ENCODE measurements at regions not wholly inside any gene's neighbourhood (a gene's known extent, or its start where the extent isn't known, plus 50 kb on each side); places are given as distances from the start of the nearest gene placed in this dataset.

DNA sequence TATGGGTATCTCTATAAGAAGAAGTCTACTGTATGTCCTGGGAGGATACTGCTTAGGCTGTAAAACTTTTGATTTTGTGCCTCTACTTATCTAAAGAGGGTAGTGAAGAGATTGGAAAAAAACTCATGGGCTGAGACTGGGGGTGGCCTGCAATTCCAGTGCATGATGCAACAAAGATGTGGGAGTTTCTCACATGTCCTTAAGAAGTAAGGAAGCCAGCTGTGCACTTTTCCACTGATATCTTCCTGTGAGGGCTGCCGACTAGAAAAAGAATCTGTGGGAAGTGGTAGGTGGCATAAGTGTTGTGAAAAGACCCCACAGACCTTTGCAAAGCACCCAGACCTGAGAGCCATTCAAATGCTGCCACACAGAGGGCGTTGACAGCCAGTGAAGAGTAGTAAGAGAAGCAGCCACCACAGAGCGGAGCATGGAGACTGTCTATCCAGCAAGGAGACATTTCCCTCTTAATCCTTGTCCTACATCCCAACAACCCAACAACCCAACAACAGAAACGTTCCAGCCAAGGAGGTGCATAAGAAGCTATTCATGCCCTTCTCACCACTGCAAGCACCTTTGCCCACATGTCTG lies 65.1 kb downstream of the PFDN4 start:
- no peak overlapping the region for H3K4me3 Mint-ChIP-seq
- no peaks in the 10 kb centered on the region for H3K27me3 Mint-ChIP-seq (ENCODE audit: insufficient read depth)
- no peak overlapping the region for H3K27ac Mint-ChIP-seq
- H3K36me3 Mint-ChIP-seq (ENCODE audit: low read depth), result no peaks in the 10 kb centered on the region
- DNase-seq (ENCODE audit: low spot score), result no peak
- intact Hi-C loops (cut with micrococcal nuclease), result no loop called here
- H3K4me1 Mint-ChIP-seq (ENCODE audit: low read depth), result peaks cover 6% of the 10 kb centered on the region
- H3K9me3 Mint-ChIP-seq, result no peaks in the 10 kb centered on the region

DNA sequence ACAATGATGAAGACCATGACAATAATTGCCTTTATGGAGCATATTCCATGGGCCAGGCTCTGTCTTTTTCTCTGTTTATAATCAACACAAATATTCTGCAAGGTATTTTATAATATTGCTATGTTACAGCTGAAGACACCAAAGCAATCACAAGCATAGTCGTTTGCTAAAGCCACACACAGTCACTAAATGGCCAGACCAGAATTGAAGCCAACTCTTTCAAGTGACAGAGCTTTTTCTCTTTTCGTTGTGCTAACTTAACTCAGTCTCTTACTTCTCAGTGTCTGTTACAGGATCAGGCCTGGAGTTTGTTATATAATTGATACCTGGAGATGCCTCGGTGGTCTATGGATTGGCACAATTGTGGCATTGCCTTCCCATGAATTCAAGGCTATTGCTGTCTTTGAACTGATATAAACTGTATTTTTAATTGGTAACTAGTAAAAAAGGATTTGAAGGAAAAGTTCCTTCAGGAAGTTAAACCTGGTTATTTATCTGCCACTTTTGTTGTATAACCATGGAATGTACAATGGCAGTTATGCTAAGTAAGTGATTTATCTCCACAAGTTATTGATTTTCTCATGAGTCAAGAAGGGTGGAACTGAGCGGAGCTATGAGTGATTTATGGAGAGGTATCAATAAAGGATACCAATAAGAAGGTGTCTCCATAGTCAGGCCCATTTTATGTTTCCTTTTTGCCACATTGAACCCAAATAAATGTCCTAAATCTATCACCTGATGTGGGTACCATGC lies 67.6 kb downstream of the PFDN4 start:
- intact Hi-C loops (cut with micrococcal nuclease), result no loop called here
- H3K9me3 Mint-ChIP-seq, result no peaks in the 10 kb centered on the region
- no peak for DNase-seq (ENCODE audit: low spot score)
- no peaks in the 10 kb centered on the region for H3K36me3 Mint-ChIP-seq (ENCODE audit: low read depth)
- H3K27me3 Mint-ChIP-seq (ENCODE audit: insufficient read depth), result no peaks in the 10 kb centered on the region
- no peak overlapping the region for H3K4me3 Mint-ChIP-seq
- H3K4me1 Mint-ChIP-seq (ENCODE audit: low read depth), result peaks cover 6% of the 10 kb centered on the region
- no peak overlapping the region for H3K27ac Mint-ChIP-seq

GRCh38 chr20:54276577-54277169 lies 68.8 kb downstream of the PFDN4 start:
- Mint-ChIP-seq H3K9me3 (no peaks in the 10 kb centered on the region), H3K27me3 (ENCODE audit: insufficient read depth) (no peaks in the 10 kb centered on the region), H3K27ac (no peak overlapping the region), H3K4me1 (ENCODE audit: low read depth) (peaks cover 6% of the 10 kb centered on the region), H3K4me3 (no peak overlapping the region), H3K36me3 (ENCODE audit: low read depth) (no peaks in the 10 kb centered on the region)
- intact Hi-C loops (cut with micrococcal nuclease), result no loop called here
- DNase-seq (ENCODE audit: low spot score), result no peak

DNA sequence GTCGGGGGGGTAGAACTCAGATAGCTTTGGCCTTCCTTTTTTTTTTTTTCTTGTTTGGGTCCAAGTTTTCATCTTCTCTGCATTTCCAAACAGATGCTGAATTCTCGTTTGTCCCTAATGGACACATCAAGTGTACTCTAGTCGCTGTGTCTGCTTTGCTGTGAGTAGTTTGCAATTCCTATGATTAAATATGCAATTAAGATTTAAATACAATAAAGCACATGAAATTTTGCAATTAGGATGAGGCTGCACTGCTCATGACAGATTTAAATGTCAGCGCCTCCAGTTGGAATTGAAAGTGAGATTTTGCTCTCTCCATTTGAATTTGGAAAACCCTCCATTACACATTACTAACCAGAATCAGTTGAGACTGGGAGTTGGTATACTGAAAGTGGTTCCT lies 70.4 kb downstream of the PFDN4 start:
- no peaks in the 10 kb centered on the region for H3K27me3 Mint-ChIP-seq (ENCODE audit: insufficient read depth)
- no peak overlapping the region for H3K27ac Mint-ChIP-seq
- intact Hi-C loops (cut with micrococcal nuclease), result no loop called here
- peaks cover 12% of the 10 kb centered on the region for H3K4me1 Mint-ChIP-seq (ENCODE audit: low read depth)
- H3K9me3 Mint-ChIP-seq, result peaks cover 5% of the 10 kb centered on the region
- H3K36me3 Mint-ChIP-seq (ENCODE audit: low read depth), result no peaks in the 10 kb centered on the region
- H3K4me3 Mint-ChIP-seq, result no peak overlapping the region
- DNase-seq (ENCODE audit: low spot score), result no peak

DNA sequence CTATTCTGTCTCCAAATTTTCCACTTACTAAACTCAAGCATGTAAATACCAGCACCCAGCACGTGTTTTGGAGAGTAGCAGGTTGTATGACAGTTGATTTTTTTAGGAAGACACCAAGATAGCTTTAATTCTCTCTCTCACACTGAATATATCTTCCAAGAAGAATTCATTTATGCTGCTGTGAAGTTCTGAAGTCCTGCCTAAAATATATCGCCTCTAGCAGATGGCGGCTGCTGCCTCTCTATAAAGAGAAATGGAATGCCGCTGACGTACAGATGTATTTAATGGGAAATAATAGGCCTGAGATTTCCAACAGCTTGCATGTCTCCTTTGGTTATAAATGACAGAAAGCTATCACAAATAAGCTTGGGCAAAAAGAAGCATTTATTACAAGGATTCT lies 74.7 kb downstream of the PFDN4 start:
- H3K36me3 Mint-ChIP-seq (ENCODE audit: low read depth), result peaks cover 5% of the 10 kb centered on the region
- no peaks in the 10 kb centered on the region for H3K27me3 Mint-ChIP-seq (ENCODE audit: insufficient read depth)
- DNase-seq (ENCODE audit: low spot score), result no peak
- intact Hi-C loops (cut with micrococcal nuclease), result loop anchor here (10.0 kb wide), 1 partner anchor 192 kb away; the partner anchor contains the start of gene DOK5
- H3K27ac Mint-ChIP-seq, result no peak overlapping the region
- no peak overlapping the region for H3K4me3 Mint-ChIP-seq
- H3K9me3 Mint-ChIP-seq, result peaks cover 13% of the 10 kb centered on the region
- H3K4me1 Mint-ChIP-seq (ENCODE audit: low read depth), result peaks cover 28% of the 10 kb centered on the region

DNA sequence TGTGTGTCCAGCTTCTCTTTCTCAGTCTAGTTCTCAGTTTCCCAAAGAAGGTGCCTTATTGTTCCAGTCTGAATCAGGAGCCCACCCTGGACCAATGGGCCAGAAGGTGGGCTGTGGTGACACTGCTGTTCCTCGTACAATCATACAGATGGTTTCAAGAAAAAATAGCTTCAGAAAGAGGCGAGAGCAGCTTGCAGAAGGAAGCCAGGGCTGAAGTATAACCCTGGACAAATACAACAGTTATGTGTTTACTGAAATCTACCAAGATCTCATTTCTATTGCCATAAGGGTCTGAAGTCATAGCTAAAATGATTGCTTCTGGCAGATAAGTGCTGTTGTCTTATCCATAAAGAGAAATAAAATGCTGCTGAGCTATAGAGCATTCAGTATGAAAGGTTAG lies 75.4 kb downstream of the PFDN4 start:
- no peaks in the 10 kb centered on the region for H3K27me3 Mint-ChIP-seq (ENCODE audit: insufficient read depth)
- intact Hi-C loops (cut with micrococcal nuclease), result loop anchor here (10.0 kb wide), 1 partner anchor 192 kb away; the partner anchor contains the start of gene DOK5
- peaks cover 13% of the 10 kb centered on the region for H3K9me3 Mint-ChIP-seq
- no peak for DNase-seq (ENCODE audit: low spot score)
- peaks cover 28% of the 10 kb centered on the region for H3K4me1 Mint-ChIP-seq (ENCODE audit: low read depth)
- H3K27ac Mint-ChIP-seq, result peak overlapping the region; percentile 16
- peaks cover 5% of the 10 kb centered on the region for H3K36me3 Mint-ChIP-seq (ENCODE audit: low read depth)
- no peak overlapping the region for H3K4me3 Mint-ChIP-seq

DNA sequence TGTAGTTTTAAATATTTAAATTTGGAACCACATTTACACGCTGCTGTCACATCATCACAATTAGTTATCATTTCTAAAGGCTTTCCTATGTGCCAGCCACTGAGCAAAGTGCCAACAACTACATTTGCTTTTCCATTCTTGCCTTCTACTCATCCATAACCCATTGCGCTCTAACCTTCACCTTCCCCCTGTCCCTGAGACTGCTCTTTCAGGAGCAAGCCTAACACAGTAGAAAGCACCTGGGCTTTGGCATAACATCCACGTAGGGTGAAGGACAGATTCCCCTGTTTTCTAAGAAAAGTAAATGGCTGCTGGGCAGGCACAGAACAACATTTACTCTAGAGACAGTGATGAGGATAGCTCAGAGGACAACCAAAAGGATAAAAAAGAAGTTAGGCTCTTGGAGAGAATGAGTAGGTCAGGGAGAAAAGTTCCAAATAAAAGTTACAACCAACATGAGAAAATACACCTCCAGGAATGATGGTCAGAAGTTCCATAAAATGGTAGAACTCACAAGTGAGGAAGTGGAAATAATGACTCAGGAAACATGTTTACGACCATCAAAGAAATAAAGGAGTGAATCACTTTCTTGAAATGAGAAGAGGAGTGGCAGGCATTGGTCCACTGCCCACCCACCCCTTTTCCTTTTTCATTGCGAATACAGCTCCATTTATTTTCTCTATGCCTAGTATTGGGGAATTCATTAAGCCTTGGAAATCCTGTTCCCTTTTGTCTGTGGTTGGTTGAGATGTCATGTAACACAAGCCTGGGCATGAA lies 77.2 kb downstream of the PFDN4 start:
- DNase-seq (ENCODE audit: low spot score), result no peak
- peak overlapping the region; percentile 96 for H3K27ac Mint-ChIP-seq
- peaks cover 17% of the 10 kb centered on the region for H3K9me3 Mint-ChIP-seq
- H3K27me3 Mint-ChIP-seq (ENCODE audit: insufficient read depth), result no peaks in the 10 kb centered on the region
- intact Hi-C loops (cut with micrococcal nuclease), result loop anchor here (1.0 to 10.0 kb wide), 6 partner anchors 35 to 190 kb away; partner anchors contain the start of gene DOK5
- peaks cover 28% of the 10 kb centered on the region for H3K4me1 Mint-ChIP-seq (ENCODE audit: low read depth)
- H3K4me3 Mint-ChIP-seq, result peak overlapping the region; percentile 79
- H3K36me3 Mint-ChIP-seq (ENCODE audit: low read depth), result peaks cover 5% of the 10 kb centered on the region

- intact Hi-C loops (cut with micrococcal nuclease), result loop anchor here (5.0 kb wide), 1 partner anchor 253 kb away; no protein-coding TSS in a partner anchor
- Mint-ChIP-seq H3K27me3 (ENCODE audit: insufficient read depth) (no peaks in the 10 kb centered on the region), H3K27ac (no peak overlapping the region), H3K4me3 (no peak overlapping the region), H3K36me3 (ENCODE audit: low read depth) (peaks cover 4% of the 10 kb centered on the region), H3K4me1 (ENCODE audit: low read depth) (peaks cover 26% of the 10 kb centered on the region), H3K9me3 (peaks cover 12% of the 10 kb centered on the region)
- no peak for DNase-seq (ENCODE audit: low spot score)
Observed at GRCh38 chr20:54290636-54291035, 82.7 kb downstream of the PFDN4 start.

DNA sequence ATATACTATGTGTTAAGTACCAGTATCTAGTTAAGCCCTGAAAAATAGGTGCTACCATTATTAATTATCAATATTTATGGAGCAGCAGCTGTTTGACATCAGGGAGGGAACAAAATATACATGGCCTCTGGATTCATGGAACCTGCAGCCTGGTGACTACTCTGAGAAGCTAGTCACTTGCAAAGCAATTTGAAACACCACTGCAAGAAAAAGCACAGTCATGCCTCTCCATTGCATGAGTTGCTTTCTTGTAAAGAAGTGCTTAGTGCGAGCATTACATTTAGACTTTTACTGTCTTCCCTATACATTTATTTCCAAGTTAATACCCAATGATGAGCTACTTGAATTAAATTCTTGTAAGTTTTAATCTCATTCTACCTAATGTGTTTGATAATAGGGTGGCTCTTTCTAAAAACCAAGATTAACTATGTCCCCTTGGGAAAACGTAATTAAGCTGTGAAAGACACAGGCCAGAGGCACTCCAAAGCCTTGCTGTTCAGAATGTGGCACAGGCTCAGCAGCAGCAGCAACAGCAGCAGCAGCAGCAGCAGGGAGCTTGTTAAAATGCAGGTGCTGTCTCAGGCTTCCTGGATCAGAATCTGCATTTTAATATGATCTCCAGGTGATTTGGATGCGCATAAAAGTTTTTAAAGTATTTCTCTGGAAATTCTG lies 83.6 kb downstream of the PFDN4 start:
- H3K4me1 Mint-ChIP-seq (ENCODE audit: low read depth), result peaks cover 18% of the 10 kb centered on the region
- intact Hi-C loops (cut with micrococcal nuclease), result loop anchor here (5.0 kb wide), 1 partner anchor 254 kb away; no protein-coding TSS in a partner anchor
- no peak overlapping the region for H3K27ac Mint-ChIP-seq
- H3K36me3 Mint-ChIP-seq (ENCODE audit: low read depth), result peaks cover 1% of the 10 kb centered on the region
- H3K27me3 Mint-ChIP-seq (ENCODE audit: insufficient read depth), result no peaks in the 10 kb centered on the region
- DNase-seq (ENCODE audit: low spot score), result no peak
- H3K4me3 Mint-ChIP-seq, result no peak overlapping the region
- H3K9me3 Mint-ChIP-seq, result peaks cover 9% of the 10 kb centered on the region

DNA sequence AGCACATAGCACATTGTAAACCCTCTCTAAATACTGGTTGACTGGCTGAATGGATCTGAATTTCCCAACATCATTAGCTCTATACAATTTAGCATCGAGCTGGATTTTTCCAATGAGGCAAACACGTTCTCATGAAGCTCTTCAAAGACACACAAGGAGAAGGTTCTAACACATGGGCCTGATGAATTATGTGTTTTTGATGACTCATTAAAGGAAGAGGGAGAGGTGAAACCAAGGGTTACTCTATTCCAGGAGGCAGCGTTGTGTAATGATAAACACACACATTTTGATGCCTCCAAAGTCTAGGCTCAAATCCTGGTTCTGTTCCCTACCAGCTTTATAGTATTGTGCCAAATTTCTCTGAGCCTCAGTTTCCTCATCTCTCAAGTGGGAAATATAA lies 84.3 kb downstream of the PFDN4 start:
- Mint-ChIP-seq H3K36me3 (ENCODE audit: low read depth) (no peaks in the 10 kb centered on the region), H3K9me3 (peaks cover 9% of the 10 kb centered on the region), H3K4me1 (ENCODE audit: low read depth) (peaks cover 12% of the 10 kb centered on the region), H3K27me3 (ENCODE audit: insufficient read depth) (no peaks in the 10 kb centered on the region), H3K4me3 (no peak overlapping the region), H3K27ac (peak overlapping the region; percentile 22)
- DNase-seq (ENCODE audit: low spot score), result no peak
- intact Hi-C loops (cut with micrococcal nuclease), result loop anchor here (5.0 kb wide), 1 partner anchor 255 kb away; no protein-coding TSS in a partner anchor

DNA sequence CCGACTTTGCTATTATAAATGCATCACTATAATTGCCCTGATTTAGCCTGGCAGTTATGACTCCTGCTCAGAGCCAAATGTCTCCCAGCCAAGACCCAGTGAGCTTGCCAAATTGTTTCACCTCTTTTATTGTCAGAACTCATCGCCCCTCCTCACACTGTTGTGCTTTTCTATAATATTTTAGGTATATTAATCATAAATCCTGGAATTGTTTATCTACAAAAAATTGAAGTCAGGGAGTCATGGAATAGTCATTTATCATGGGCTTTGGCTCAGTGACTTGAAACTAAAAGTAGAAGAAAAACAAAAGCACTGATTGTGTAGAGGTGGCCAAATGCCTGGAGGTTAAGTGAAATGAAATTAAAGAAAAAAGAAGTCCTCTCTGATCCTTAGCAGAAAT lies 85.6 kb downstream of the PFDN4 start:
- Mint-ChIP-seq H3K4me3 (no peak overlapping the region), H3K27me3 (ENCODE audit: insufficient read depth) (no peaks in the 10 kb centered on the region), H3K27ac (no peak overlapping the region), H3K9me3 (peaks cover 9% of the 10 kb centered on the region), H3K36me3 (ENCODE audit: low read depth) (no peaks in the 10 kb centered on the region), H3K4me1 (ENCODE audit: low read depth) (peaks cover 12% of the 10 kb centered on the region)
- intact Hi-C loops (cut with micrococcal nuclease), result loop anchor here (5.0 kb wide), 1 partner anchor 256 kb away; no protein-coding TSS in a partner anchor
- DNase-seq (ENCODE audit: low spot score), result no peak

DNA sequence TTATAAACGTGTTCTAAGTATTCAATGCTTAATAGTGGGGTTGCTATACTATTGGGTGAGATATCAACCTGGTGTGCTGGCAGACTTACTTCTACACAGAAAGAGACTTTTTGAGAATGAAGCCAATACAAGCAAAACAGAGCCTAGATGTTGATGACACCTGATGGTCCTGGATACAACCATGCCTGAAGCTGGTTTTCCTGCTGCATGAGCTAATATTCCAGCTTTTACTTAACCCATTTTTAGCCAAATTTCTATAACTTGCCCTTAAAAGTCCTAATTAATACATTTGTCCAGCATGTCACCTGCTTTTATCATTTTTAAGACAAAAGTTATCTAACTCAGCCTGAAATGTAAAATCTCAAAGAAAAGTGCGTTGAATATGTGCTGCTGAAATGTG lies 86.2 kb downstream of the PFDN4 start:
- Mint-ChIP-seq H3K27me3 (ENCODE audit: insufficient read depth) (no peaks in the 10 kb centered on the region), H3K36me3 (ENCODE audit: low read depth) (no peaks in the 10 kb centered on the region), H3K4me3 (no peak overlapping the region), H3K9me3 (peaks cover 9% of the 10 kb centered on the region), H3K27ac (no peak overlapping the region), H3K4me1 (ENCODE audit: low read depth) (peaks cover 12% of the 10 kb centered on the region)
- intact Hi-C loops (cut with micrococcal nuclease), result loop anchor here (5.0 kb wide), 1 partner anchor 257 kb away; no protein-coding TSS in a partner anchor
- DNase-seq (ENCODE audit: low spot score), result no peak

Data from activated T-helper 1 cell treated with anti-CD3 and anti-CD28 coated beads, Interleukin-12 subunit alpha, Interleukin-12 subunit beta, Interleukin-2, Interleukin-4 antibody, amounts not matched to agents 30 ng/mL and 10 ng/mL and 1 ng/mL, durations not matched to agents 14 hours and 24 hours and 36 hours (primary cell).